BE2C (cell line): ENCODE measurements at regions not wholly inside any gene's neighbourhood (a gene's known extent, or its start where the extent isn't known, plus 50 kb on each side); places are given as distances from the start of the nearest gene placed in this dataset.

Experiments used
- DNase-seq: peaks from one replicate; pipeline ENCODE4 v3.0.0-alpha.2; 2020
- H3K27me3 ChIP-seq: fragments of 250-450 bp; sonication (Bioruptor Pico); 2 replicates; pipeline ENCODE4 v1.5.1; 2020; ENCODE audit warnings: mild to moderate bottlenecking
- H3K36me3 ChIP-seq: fragments of 250-450 bp; sonication (Bioruptor Pico); 2 replicates; pipeline ENCODE4 v1.5.1; 2020; ENCODE audit warnings: mild to moderate bottlenecking
- H3K4me1 ChIP-seq: fragments of 250-450 bp; sonication (Bioruptor Pico); 2 replicates; pipeline ENCODE4 v1.5.1; 2020
- H3K4me3 ChIP-seq: 2 replicates; pipeline ENCODE4 v1.5.1; 2011; ENCODE audit warnings: low read depth, low read length
- H3K9me3 ChIP-seq: fragments of 250-450 bp; sonication (Bioruptor Pico); 2 replicates; pipeline ENCODE4 v1.5.1; 2020
- TF ChIP-seq, protein P1 (sequence below): IDR thresholded peaks from 2 replicates; pipeline ENCODE4 v1.5.1; 2012; ENCODE audit warnings: mild to moderate bottlenecking, low read depth, low read length

DNA sequence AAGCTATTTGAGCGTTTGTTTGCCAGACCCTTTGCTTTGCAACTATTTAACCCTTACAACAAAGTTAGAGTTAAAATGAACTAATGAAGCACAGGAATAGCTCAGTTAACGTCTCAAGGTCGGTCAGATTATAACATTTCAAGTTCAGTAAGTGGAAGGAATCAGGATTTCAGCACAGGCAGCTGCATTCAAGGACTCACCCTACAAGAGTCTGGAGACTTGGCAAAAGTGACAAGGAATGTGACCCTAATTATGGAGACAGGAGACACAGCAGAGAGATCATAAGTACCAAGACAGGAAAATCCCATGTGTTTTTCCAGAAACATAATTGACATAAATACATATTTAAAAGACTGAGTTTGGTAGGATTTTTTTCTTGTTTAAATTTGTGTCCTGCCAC, 1481.7 kb downstream of the TECRL start:
- TF ChIP-seq, protein P1, sequence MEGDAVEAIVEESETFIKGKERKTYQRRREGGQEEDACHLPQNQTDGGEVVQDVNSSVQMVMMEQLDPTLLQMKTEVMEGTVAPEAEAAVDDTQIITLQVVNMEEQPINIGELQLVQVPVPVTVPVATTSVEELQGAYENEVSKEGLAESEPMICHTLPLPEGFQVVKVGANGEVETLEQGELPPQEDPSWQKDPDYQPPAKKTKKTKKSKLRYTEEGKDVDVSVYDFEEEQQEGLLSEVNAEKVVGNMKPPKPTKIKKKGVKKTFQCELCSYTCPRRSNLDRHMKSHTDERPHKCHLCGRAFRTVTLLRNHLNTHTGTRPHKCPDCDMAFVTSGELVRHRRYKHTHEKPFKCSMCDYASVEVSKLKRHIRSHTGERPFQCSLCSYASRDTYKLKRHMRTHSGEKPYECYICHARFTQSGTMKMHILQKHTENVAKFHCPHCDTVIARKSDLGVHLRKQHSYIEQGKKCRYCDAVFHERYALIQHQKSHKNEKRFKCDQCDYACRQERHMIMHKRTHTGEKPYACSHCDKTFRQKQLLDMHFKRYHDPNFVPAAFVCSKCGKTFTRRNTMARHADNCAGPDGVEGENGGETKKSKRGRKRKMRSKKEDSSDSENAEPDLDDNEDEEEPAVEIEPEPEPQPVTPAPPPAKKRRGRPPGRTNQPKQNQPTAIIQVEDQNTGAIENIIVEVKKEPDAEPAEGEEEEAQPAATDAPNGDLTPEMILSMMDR: no peak
- Histone ChIP-seq H3K27me3 (no peaks in the 10 kb centered on the region), H3K9me3 (no peaks in the 10 kb centered on the region), H3K4me1 (no peaks in the 10 kb centered on the region), H3K36me3 (no peaks in the 10 kb centered on the region), H3K4me3 (no peak overlapping the region)
- DNase-seq: no peak

- TF ChIP-seq, protein P1: no peak
- Histone ChIP-seq H3K27me3 (no peaks in the 10 kb centered on the region), H3K36me3 (no peaks in the 10 kb centered on the region), H3K4me1 (no peaks in the 10 kb centered on the region), H3K4me3 (no peak overlapping the region), H3K9me3 (no peaks in the 10 kb centered on the region)
- DNase-seq: no peak
These were observed 1485.5 kb downstream of the TECRL start for GRCh38 chr4:62923783-62924182.

- TF ChIP-seq, protein P1: no peak
- Histone ChIP-seq H3K4me3 (no peak overlapping the region), H3K36me3 (no peaks in the 10 kb centered on the region), H3K9me3 (no peaks in the 10 kb centered on the region), H3K27me3 (no peaks in the 10 kb centered on the region), H3K4me1 (no peaks in the 10 kb centered on the region)
- no peak for DNase-seq
These were observed 1491.6 kb downstream of the TECRL start for GRCh38 chr4:62917649-62918048.

DNA sequence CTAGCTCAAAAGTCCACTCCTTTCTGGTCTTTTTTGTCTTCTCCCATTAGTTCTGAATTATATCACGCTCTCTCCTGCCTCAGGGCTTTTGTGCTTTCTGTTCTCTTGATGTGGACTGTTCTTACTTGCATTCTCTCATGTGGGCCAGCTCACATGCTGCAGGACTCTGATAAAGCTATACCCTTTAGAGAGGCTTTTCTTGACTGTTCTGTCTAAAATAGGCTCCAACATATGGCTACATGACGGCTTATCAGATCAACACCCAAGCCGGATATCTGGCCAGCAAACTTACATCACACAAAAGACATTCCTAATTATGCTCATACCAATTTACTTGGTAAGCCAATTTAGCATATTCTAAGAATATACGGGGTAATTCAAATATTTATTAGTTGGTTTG, 1494.5 kb downstream of the TECRL start:
- no peaks in the 10 kb centered on the region for H3K36me3 ChIP-seq
- no peaks in the 10 kb centered on the region for H3K9me3 ChIP-seq
- peak; percentile 67 for DNase-seq
- H3K27me3 ChIP-seq: no peaks in the 10 kb centered on the region
- TF ChIP-seq, protein P1: no peak
- no peak overlapping the region for H3K4me3 ChIP-seq
- no peaks in the 10 kb centered on the region for H3K4me1 ChIP-seq

- no peak for DNase-seq
- Histone ChIP-seq H3K9me3 (no peaks in the 10 kb centered on the region), H3K27me3 (no peaks in the 10 kb centered on the region), H3K4me1 (no peaks in the 10 kb centered on the region), H3K4me3 (no peak overlapping the region), H3K36me3 (no peaks in the 10 kb centered on the region)
- TF ChIP-seq, protein P1: no peak
These were observed 1496.2 kb downstream of the TECRL start for GRCh38 chr4:62913065-62913464.

DNA sequence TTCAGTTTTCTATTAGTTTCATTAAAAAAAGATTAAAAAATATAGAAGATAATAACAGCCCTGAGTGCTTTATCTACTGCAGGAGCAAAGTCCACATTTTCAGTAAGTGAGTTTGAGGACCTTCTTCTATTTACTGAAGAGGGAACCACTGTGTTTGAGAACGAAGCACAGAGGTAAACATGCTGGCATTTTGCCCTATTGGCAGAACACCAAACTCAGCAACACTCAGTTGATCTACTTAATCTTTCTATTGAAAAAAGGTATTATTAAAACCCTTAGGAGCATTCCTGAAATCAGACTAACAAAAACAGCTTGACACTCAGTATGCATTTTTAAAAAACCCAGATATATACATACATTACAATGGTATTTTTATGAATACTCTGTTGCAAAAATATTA, 1496.7 kb downstream of the TECRL start:
- Histone ChIP-seq H3K9me3 (no peaks in the 10 kb centered on the region), H3K36me3 (no peaks in the 10 kb centered on the region), H3K4me1 (no peaks in the 10 kb centered on the region), H3K4me3 (no peak overlapping the region), H3K27me3 (no peaks in the 10 kb centered on the region)
- DNase-seq: peak; percentile 15
- TF ChIP-seq, protein P1: no peak
